Lower leg skin (tissue), 3 donors: ENCODE measurements at regions not wholly inside any gene's neighbourhood (a gene's known extent, or its start where the extent isn't known, plus 50 kb on each side); places are given as distances from the start of the nearest gene placed in this dataset.
"Not testable (repeated sequence)": the region's sequence is repeated elsewhere in the genome, so short reads cannot be mapped to it uniquely, and the experiment has no call there.

ENCODE experiments used
- CTCF ChIP-seq, 3 donors: fragments of 450-650 bp; IDR thresholded peaks; one replicate each; pipeline ENCODE4 v1.5.1; 2016; ENCODE audit warnings: antibody characterized with exemption in 3 of 3, mild to moderate bottlenecking in 3 of 3, moderate library complexity in 2 of 3
- POLR2A ChIP-seq, 2 donors: fragments of 450-650 bp; IDR thresholded peaks; one replicate each; pipeline ENCODE4 v1.6.1; 2016 to 2017; ENCODE audit warnings: antibody characterized with exemption in 2 of 2, mild to moderate bottlenecking in 1 of 2, moderate library complexity in 1 of 2

- not testable (repeated sequence) for TF ChIP-seq CTCF, POLR2A (IDR thresholded peaks at IDR 0.05)
Observed at GRCh38 chr4:114447963-114448516, 150.6 kb upstream of the UGT8 start.
